B cell (primary cell): ENCODE measurements at regions not wholly inside any gene's neighbourhood (a gene's known extent, or its start where the extent isn't known, plus 50 kb on each side); places are given as distances from the start of the nearest gene placed in this dataset.

Experiments
- EZH2 ChIP-seq: IDR thresholded peaks from 2 replicates; pipeline ENCODE4 v1.6.1; 2012; ENCODE audit warnings: borderline replicate concordance, low read depth, mild to moderate bottlenecking, moderate library complexity, low read length; ENCODE audit not compliant: insufficient read depth, poor library complexity, severe bottlenecking
- TF ChIP-seq, protein P1 (sequence below): fragments of 200-600 bp; IDR thresholded peaks from one replicate; pipeline ENCODE4 v1.8.0; 2022; ENCODE audit warnings: antibody characterized with exemption, mild to moderate bottlenecking

DNA sequence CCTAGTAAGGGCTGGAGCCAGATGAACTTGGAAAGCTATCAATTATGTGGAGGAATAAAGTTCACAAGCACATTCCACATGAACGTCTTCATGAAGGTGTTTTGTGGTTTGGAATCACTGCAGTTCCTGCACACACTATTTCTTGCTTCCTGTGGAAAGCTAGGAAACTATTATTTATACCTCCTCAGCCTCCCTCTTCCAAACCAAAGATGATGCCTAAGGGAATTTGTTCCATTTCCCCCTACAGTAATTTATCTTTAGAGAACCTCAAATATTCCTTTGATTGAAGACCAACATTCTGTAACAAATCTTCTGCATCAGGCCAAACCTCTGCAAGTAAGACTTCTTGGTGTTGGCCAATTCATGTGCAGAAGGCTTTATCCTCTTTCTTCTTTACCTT, 115.8 kb upstream of the ARHGAP20 start:
- TF ChIP-seq, protein P1, sequence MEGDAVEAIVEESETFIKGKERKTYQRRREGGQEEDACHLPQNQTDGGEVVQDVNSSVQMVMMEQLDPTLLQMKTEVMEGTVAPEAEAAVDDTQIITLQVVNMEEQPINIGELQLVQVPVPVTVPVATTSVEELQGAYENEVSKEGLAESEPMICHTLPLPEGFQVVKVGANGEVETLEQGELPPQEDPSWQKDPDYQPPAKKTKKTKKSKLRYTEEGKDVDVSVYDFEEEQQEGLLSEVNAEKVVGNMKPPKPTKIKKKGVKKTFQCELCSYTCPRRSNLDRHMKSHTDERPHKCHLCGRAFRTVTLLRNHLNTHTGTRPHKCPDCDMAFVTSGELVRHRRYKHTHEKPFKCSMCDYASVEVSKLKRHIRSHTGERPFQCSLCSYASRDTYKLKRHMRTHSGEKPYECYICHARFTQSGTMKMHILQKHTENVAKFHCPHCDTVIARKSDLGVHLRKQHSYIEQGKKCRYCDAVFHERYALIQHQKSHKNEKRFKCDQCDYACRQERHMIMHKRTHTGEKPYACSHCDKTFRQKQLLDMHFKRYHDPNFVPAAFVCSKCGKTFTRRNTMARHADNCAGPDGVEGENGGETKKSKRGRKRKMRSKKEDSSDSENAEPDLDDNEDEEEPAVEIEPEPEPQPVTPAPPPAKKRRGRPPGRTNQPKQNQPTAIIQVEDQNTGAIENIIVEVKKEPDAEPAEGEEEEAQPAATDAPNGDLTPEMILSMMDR: no peak
- TF ChIP-seq EZH2: no peak
